ENCODE measurements at regions not wholly inside any gene's neighbourhood (a gene's known extent, or its start where the extent isn't known, plus 50 kb on each side); places are given as distances from the start of the nearest gene placed in this dataset.
A peak's percentile ranks its signal among the peaks of the same experiment; 100 is the strongest.

- DNase-seq (ENCODE audit: low read depth): no peak
- H3K4me3 ChIP-seq (replicated peaks; ENCODE audit: low read depth, low read length): peak overlapping the region; percentile 44
- TF ChIP-seq, protein P1, sequence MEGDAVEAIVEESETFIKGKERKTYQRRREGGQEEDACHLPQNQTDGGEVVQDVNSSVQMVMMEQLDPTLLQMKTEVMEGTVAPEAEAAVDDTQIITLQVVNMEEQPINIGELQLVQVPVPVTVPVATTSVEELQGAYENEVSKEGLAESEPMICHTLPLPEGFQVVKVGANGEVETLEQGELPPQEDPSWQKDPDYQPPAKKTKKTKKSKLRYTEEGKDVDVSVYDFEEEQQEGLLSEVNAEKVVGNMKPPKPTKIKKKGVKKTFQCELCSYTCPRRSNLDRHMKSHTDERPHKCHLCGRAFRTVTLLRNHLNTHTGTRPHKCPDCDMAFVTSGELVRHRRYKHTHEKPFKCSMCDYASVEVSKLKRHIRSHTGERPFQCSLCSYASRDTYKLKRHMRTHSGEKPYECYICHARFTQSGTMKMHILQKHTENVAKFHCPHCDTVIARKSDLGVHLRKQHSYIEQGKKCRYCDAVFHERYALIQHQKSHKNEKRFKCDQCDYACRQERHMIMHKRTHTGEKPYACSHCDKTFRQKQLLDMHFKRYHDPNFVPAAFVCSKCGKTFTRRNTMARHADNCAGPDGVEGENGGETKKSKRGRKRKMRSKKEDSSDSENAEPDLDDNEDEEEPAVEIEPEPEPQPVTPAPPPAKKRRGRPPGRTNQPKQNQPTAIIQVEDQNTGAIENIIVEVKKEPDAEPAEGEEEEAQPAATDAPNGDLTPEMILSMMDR (IDR thresholded peaks at IDR 0.05; ENCODE audit: low read length, missing control alignments): no peak
These were observed 93.3 kb downstream of the RNASET2 start for GRCh38 chr6:166862978-166863530.

DNA sequence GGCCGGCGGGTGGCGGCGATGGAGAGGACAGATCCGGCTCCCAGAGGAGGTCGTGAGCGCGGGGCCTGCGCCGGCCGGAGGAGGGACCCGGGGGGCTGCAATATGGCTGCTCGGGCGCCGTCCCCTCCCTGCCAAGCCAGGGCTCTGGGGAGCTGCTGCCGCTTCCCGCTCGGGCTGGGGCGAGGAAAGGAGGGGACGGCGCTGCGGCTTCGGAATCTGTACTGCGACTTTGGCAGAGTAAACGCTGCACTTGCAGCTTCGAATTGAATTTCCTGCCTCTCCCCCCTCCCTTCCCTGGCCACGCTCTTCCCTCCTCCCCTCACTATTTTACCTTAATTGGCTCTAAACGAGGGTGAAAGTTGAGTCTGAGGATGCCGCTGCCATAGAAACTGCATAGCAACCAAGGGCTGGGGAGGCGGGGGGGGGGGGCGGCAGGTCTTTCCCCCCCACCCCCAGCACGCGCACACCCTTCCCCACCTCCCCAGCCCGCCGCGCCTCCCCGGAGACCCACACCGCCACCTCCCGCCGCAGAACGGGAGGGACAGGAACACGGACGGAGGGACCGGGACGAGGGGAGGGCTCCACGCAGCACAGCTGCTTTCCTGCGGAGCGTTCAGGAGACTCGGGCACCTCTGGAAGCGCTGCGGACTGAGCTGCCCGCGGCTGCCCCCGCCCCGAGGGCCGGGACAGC is 93.9 kb downstream of the RNASET2 start:
- H3K4me3 ChIP-seq (replicated peaks; ENCODE audit: low read depth, low read length): peak overlapping the region; percentile 44
- TF ChIP-seq, protein P1 (IDR thresholded peaks at IDR 0.05; ENCODE audit: low read length, missing control alignments): no peak
- no peak for DNase-seq (ENCODE audit: low read depth)

GRCh38 chr6:166861961-166862286 is 94.4 kb downstream of the RNASET2 start:
- DNase-seq (ENCODE audit: low read depth): no peak
- TF ChIP-seq, protein P1 (IDR thresholded peaks at IDR 0.05; ENCODE audit: low read length, missing control alignments): no peak
- H3K4me3 ChIP-seq (replicated peaks; ENCODE audit: low read depth, low read length): peak overlapping the region; percentile 44

- no peak overlapping the region for H3K4me3 ChIP-seq (replicated peaks; ENCODE audit: low read depth, low read length)
- DNase-seq (ENCODE audit: low read depth): no peak
- TF ChIP-seq, protein P1 (IDR thresholded peaks at IDR 0.05; ENCODE audit: low read length, missing control alignments): no peak
These were observed 95.0 kb downstream of the RNASET2 start for GRCh38 chr6:166861304-166861703.

GRCh38 chr6:166860392-166860791 is 96.0 kb downstream of the RNASET2 start:
- H3K4me3 ChIP-seq (replicated peaks; ENCODE audit: low read depth, low read length): no peak overlapping the region
- DNase-seq (ENCODE audit: low read depth): no peak
- TF ChIP-seq, protein P1 (IDR thresholded peaks at IDR 0.05; ENCODE audit: low read length, missing control alignments): no peak

GRCh38 chr6:166855416-166855815 is 100.9 kb downstream of the RNASET2 start:
- H3K4me3 ChIP-seq (replicated peaks; ENCODE audit: low read depth, low read length): no peak overlapping the region
- TF ChIP-seq, protein P1 (IDR thresholded peaks at IDR 0.05; ENCODE audit: low read length, missing control alignments): no peak
- DNase-seq (ENCODE audit: low read depth): no peak
